ENCODE measurements at regions not wholly inside any gene's neighbourhood (a gene's known extent, or its start where the extent isn't known, plus 50 kb on each side); places are given as distances from the start of the nearest gene placed in this dataset.

- TF ChIP-seq CTCF (IDR thresholded peaks at IDR 0.05) (no peak), ZFX (IDR thresholded peaks at IDR 0.05; ENCODE audit: borderline replicate concordance) (no peak)
Observed at GRCh38 chr6:26231006-26231587, 133.9 kb upstream of the BTN3A2 start.

All from 22Rv1 (cell line).